ENCODE measurements at regions not wholly inside any gene's neighbourhood (a gene's known extent, or its start where the extent isn't known, plus 50 kb on each side); places are given as distances from the start of the nearest gene placed in this dataset.

GRCh38 chr4:111883557-111883999 is 261.7 kb upstream of the FAM241A start:
- H3K9me3 ChIP-seq: no peaks in the 10 kb centered on the region
- H3K4me3 ChIP-seq: no peak overlapping the region
- no peak for ATAC-seq
- no peaks in the 10 kb centered on the region for H3K36me3 ChIP-seq
- WGBS (ENCODE audit: insufficient coverage, low coverage, low lambda C conversion rate, missing lambda C conversion rate): 58% methylated on average over 1 of the region's 1 CpG
- DNase-seq: no peak
- intact Hi-C loops (cut with DNase I): no loop called here
- H3K27ac ChIP-seq: no peak overlapping the region
- no peaks in the 10 kb centered on the region for H3K27me3 ChIP-seq
- no peaks in the 10 kb centered on the region for H3K4me1 ChIP-seq
- TF ChIP-seq POLR2A (IDR thresholded peaks at IDR 0.05): no peak
- TF ChIP-seq CTCF (IDR thresholded peaks at IDR 0.05): no peak

- H3K9me3 ChIP-seq: no peaks in the 10 kb centered on the region
- H3K36me3 ChIP-seq: no peaks in the 10 kb centered on the region
- no peaks in the 10 kb centered on the region for H3K27me3 ChIP-seq
- no peak overlapping the region for H3K4me3 ChIP-seq
- ATAC-seq (no peak), DNase-seq (no peak)
- no peak overlapping the region for H3K27ac ChIP-seq
- H3K4me1 ChIP-seq: no peaks in the 10 kb centered on the region
- no peak for TF ChIP-seq CTCF (IDR thresholded peaks at IDR 0.05)
- TF ChIP-seq POLR2A (IDR thresholded peaks at IDR 0.05): no peak
- 66% methylated on average over 3 of the region's 4 CpGs for WGBS (ENCODE audit: insufficient coverage, low coverage, low lambda C conversion rate, missing lambda C conversion rate)
- intact Hi-C loops (cut with DNase I): no loop called here
These were observed 254.8 kb upstream of the FAM241A start for GRCh38 chr4:111890412-111890811.

- ATAC-seq: no peak
- H3K4me1 ChIP-seq: no peaks in the 10 kb centered on the region
- no peak overlapping the region for H3K27ac ChIP-seq
- 67% methylated on average over 4 of the region's 4 CpGs for WGBS (ENCODE audit: insufficient coverage, low coverage, low lambda C conversion rate, missing lambda C conversion rate)
- intact Hi-C loops (cut with DNase I): no loop called here
- DNase-seq: no peak
- H3K27me3 ChIP-seq: no peaks in the 10 kb centered on the region
- no peak overlapping the region for H3K4me3 ChIP-seq
- H3K9me3 ChIP-seq: no peaks in the 10 kb centered on the region
- TF ChIP-seq POLR2A (IDR thresholded peaks at IDR 0.05) (no peak), CTCF (IDR thresholded peaks at IDR 0.05) (no peak)
- no peaks in the 10 kb centered on the region for H3K36me3 ChIP-seq
These were observed 239.7 kb upstream of the FAM241A start for GRCh38 chr4:111905511-111905910.

GRCh38 chr4:111919639-111920038 is 225.6 kb upstream of the FAM241A start:
- no peak for DNase-seq
- Histone ChIP-seq H3K4me3 (no peak overlapping the region), H3K27ac (no peak overlapping the region), H3K27me3 (no peaks in the 10 kb centered on the region), H3K36me3 (no peaks in the 10 kb centered on the region), H3K4me1 (no peaks in the 10 kb centered on the region), H3K9me3 (no peaks in the 10 kb centered on the region)
- intact Hi-C loops (cut with DNase I): no loop called here
- WGBS (ENCODE audit: insufficient coverage, low coverage, low lambda C conversion rate, missing lambda C conversion rate): 41% methylated on average over 1 of the region's 1 CpG
- TF ChIP-seq CTCF (IDR thresholded peaks at IDR 0.05) (no peak), POLR2A (IDR thresholded peaks at IDR 0.05) (no peak)
- ATAC-seq: no peak

GRCh38 chr4:111921714-111922113 is 223.5 kb upstream of the FAM241A start:
- intact Hi-C loops (cut with DNase I): no loop called here
- no peak for DNase-seq
- TF ChIP-seq CTCF (IDR thresholded peaks at IDR 0.05) (no peak), POLR2A (IDR thresholded peaks at IDR 0.05) (no peak)
- Histone ChIP-seq H3K27me3 (no peaks in the 10 kb centered on the region), H3K4me3 (no peak overlapping the region), H3K9me3 (no peaks in the 10 kb centered on the region), H3K36me3 (no peaks in the 10 kb centered on the region), H3K4me1 (no peaks in the 10 kb centered on the region), H3K27ac (no peak overlapping the region)
- no peak for ATAC-seq
- 53% methylated on average over 3 of the region's 3 CpGs for WGBS (ENCODE audit: insufficient coverage, low coverage, low lambda C conversion rate, missing lambda C conversion rate)

All from right lobe of liver (tissue), 6 donors.